ENCODE measurements at regions not wholly inside any gene's neighbourhood (a gene's known extent, or its start where the extent isn't known, plus 50 kb on each side); places are given as distances from the start of the nearest gene placed in this dataset.
"Not testable (repeated sequence)": the region's sequence is repeated elsewhere in the genome, so short reads cannot be mapped to it uniquely, and the experiment has no call there.

- ChIA-PET POLR2A (no interaction called here), CTCF (no interaction called here)
- no peak for ATAC-seq
- TF ChIP-seq CTCF (IDR thresholded peaks at IDR 0.05) = no peak
- Mint-ChIP-seq H3K4me1 (ENCODE audit: low read depth) (no peaks in the 10 kb centered on the region), H3K27me3 (no peaks in the 10 kb centered on the region), H3K9me3 (peaks cover 5% of the 10 kb centered on the region), H3K4me3 (no peak overlapping the region), H3K36me3 (ENCODE audit: low read depth) (no peaks in the 10 kb centered on the region), H3K27ac (no peak overlapping the region)
- intact Hi-C loops (cut with micrococcal nuclease) = no loop called here
- no peak for DNase-seq
These were observed 2043.6 kb upstream of the C9orf72 start for GRCh38 chr9:29616844-29617243.

GRCh38 chr9:29625292-29625731 is 2052.0 kb upstream of the C9orf72 start:
- CTCF ChIA-PET = no interaction called here
- no peak for TF ChIP-seq CTCF (IDR thresholded peaks at IDR 0.05)
- intact Hi-C loops (cut with micrococcal nuclease) = no loop called here
- Mint-ChIP-seq H3K27ac (no peak overlapping the region), H3K27me3 (no peaks in the 10 kb centered on the region), H3K36me3 (ENCODE audit: low read depth) (no peaks in the 10 kb centered on the region), H3K9me3 (peaks cover 3% of the 10 kb centered on the region), H3K4me3 (no peak overlapping the region), H3K4me1 (ENCODE audit: low read depth) (no peaks in the 10 kb centered on the region)
- ATAC-seq = no peak
- DNase-seq = no peak
- POLR2A ChIA-PET = no interaction called here

GRCh38 chr9:29625931-29626330 is 2052.7 kb upstream of the C9orf72 start:
- Mint-ChIP-seq H3K36me3 (ENCODE audit: low read depth) (no peaks in the 10 kb centered on the region), H3K9me3 (peaks cover 3% of the 10 kb centered on the region), H3K4me1 (ENCODE audit: low read depth) (no peaks in the 10 kb centered on the region), H3K27ac (no peak overlapping the region), H3K4me3 (no peak overlapping the region), H3K27me3 (no peaks in the 10 kb centered on the region)
- CTCF ChIA-PET = no interaction called here
- DNase-seq = no peak
- POLR2A ChIA-PET = no interaction called here
- ATAC-seq = no peak
- TF ChIP-seq CTCF (IDR thresholded peaks at IDR 0.05) = no peak
- intact Hi-C loops (cut with micrococcal nuclease) = no loop called here

- H3K27me3 Mint-ChIP-seq; POLR2A ChIA-PET; intact Hi-C loops (cut with micrococcal nuclease); H3K27ac Mint-ChIP-seq; H3K9me3 Mint-ChIP-seq; CTCF ChIA-PET; H3K36me3 Mint-ChIP-seq (ENCODE audit: low read depth); DNase-seq; ATAC-seq; H3K4me3 Mint-ChIP-seq; H3K4me1 Mint-ChIP-seq (ENCODE audit: low read depth): not testable (repeated sequence)
These were observed 2055.6 kb upstream of the C9orf72 start for GRCh38 chr9:29628856-29629255.

- Mint-ChIP-seq H3K27me3 (no peaks in the 10 kb centered on the region), H3K4me1 (ENCODE audit: low read depth) (no peaks in the 10 kb centered on the region), H3K4me3 (no peak overlapping the region), H3K9me3 (no peaks in the 10 kb centered on the region), H3K27ac (no peak overlapping the region), H3K36me3 (ENCODE audit: low read depth) (no peaks in the 10 kb centered on the region)
- ATAC-seq = no peak
- ChIA-PET CTCF (no interaction called here), POLR2A (no interaction called here)
- DNase-seq = no peak
- intact Hi-C loops (cut with micrococcal nuclease) = no loop called here
- no peak for TF ChIP-seq CTCF (IDR thresholded peaks at IDR 0.05)
These were observed 2064.4 kb upstream of the C9orf72 start for GRCh38 chr9:29637471-29638237.
